GM10266 (cell line): ENCODE measurements at regions not wholly inside any gene's neighbourhood (a gene's known extent, or its start where the extent isn't known, plus 50 kb on each side); places are given as distances from the start of the nearest gene placed in this dataset.

ENCODE experiments used
- DNase-seq: peaks from one replicate; pipeline ENCODE4 v3.0.0; 2012; ENCODE audit errors: extremely low spot score
- TF ChIP-seq, protein P1 (sequence below): IDR thresholded peaks from 2 replicates; pipeline ENCODE4 v1.5.1; 2012; ENCODE audit warnings: mild to moderate bottlenecking, low read depth; ENCODE audit not compliant: control insufficient read depth, insufficient read depth; ENCODE audit errors: missing control alignments

DNA sequence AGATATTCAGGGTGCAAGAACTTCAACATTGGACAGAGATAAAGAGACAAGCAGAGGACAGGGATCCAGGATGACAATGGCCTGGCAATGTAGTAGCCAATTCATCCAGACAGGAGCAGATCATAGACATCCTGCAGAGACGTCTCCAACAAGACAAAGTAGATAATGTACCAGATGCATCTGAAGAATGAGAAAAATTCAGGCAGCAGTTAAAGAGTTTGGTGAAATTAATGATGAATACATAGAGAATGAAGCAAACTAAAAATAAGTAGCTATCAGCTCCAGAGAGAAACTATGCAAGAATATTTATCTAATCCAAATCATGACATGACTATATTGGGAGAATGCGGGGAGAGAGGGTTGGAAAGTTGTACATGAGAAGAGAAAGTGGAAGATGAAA, 278.4 kb upstream of the DACH1 start:
- TF ChIP-seq, protein P1, sequence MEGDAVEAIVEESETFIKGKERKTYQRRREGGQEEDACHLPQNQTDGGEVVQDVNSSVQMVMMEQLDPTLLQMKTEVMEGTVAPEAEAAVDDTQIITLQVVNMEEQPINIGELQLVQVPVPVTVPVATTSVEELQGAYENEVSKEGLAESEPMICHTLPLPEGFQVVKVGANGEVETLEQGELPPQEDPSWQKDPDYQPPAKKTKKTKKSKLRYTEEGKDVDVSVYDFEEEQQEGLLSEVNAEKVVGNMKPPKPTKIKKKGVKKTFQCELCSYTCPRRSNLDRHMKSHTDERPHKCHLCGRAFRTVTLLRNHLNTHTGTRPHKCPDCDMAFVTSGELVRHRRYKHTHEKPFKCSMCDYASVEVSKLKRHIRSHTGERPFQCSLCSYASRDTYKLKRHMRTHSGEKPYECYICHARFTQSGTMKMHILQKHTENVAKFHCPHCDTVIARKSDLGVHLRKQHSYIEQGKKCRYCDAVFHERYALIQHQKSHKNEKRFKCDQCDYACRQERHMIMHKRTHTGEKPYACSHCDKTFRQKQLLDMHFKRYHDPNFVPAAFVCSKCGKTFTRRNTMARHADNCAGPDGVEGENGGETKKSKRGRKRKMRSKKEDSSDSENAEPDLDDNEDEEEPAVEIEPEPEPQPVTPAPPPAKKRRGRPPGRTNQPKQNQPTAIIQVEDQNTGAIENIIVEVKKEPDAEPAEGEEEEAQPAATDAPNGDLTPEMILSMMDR: no peak
- DNase-seq: no peak

DNA sequence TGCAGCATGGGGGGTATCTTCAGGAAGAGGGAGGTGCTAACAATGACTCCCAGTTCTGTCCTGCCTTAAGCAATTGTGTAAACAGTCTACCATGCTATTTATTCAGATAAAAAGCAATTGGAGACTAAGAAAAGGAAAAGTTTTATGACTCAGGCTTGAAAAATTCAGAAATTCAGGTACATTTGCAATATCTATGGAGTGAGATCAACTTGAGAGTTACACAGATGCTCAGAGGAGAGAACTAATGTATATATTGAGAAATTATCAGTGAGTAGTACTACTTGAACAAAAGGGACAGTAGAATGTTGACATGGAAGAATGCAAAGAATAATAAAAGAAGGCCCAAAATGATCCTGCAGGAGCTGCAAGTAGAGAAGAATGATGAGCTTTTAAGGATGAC, 277.6 kb upstream of the DACH1 start:
- no peak for DNase-seq
- TF ChIP-seq, protein P1: no peak

DNA sequence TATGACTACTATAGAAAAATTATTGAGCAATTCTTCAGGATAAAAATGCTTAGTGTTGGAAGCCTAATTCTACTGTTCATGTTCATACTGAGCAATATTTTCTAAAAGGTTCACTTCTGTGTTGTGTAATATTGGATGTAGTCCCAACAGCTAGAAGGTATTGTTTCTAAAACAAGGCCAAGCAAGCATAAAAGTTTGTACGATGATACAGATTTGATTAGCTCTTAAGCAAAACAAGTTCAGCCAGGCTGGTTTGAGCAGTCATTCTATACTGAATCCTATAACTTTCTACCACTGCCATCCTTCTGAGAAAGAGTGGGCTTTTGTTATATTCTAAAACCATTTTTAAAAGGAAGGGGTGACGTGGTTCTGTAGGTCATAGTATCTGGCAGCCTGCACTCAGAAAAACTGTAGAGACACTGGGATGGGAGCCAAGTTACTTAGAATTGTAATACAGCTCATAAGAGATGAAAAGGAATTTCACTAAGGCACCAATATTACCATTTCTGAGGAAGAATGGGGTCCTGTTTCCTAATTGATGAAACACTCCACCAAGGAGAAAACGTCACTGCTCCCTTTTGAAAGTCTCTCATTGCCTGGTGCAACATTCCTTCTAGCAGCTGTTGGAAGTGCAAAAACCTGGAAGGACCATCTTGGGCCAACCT, 275.0 kb upstream of the DACH1 start:
- TF ChIP-seq, protein P1: no peak
- no peak for DNase-seq

DNA sequence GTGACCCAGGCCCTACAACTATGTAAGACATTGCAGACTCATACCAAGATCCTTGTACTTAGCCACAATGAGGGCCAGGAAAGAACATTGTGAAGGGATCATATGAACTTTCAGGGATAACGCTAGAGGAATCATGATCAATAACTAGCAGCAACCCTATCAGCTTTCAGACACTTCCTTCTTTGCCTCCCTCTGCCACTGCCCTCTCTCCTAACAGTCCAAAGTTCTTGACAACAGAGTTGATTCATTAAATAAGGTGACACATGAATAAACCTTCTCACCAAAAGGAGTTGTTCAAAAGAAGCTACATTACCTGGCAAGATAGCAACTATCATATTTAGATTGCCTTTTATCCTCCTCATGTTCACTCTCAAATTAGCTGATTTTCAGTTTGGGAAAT, 272.2 kb upstream of the DACH1 start:
- no peak for DNase-seq
- TF ChIP-seq, protein P1: no peak

DNA sequence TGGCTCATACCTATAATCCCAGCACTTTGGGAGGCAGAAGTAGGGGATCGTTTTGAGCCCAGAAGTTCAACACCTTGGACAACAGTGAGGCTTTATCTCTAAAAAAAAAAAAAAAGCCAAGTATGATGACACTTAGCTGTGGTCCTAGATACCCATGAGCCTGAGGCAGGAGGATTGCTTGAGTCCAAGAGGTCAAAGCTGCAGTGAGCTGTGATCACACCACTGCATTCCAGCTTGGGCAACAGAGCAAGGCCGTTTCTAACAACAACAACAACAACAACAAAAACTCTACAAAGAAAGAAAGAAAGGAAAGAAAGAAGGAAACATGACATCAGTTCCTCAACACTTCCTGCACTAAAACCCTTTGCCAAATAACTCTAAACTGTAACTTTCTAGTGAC, 265.1 kb upstream of the DACH1 start:
- TF ChIP-seq, protein P1: no peak

DNA sequence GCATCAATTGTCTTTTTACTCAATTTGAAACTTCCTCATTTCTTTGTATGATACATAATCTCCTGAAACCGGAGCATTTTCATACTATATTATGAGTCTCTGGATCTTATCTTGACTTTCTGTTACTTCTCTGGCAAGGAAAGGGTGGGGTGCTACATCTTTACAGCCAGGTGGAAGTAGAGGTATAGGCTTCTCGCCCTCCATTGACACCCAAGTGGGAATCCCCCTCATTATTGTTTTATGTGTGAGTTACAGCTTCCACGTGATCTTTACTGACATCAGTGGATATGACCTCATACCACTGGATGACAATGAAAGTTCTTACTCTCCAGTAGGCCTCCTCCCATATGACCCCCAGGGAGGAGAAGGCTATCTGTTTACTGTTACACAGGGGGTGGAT, 262.1 kb upstream of the DACH1 start:
- no peak for DNase-seq
- TF ChIP-seq, protein P1: no peak

More for the DNA sequence above, 265.1 kb upstream of the DACH1 start:
- DNase-seq: no peak

DNA sequence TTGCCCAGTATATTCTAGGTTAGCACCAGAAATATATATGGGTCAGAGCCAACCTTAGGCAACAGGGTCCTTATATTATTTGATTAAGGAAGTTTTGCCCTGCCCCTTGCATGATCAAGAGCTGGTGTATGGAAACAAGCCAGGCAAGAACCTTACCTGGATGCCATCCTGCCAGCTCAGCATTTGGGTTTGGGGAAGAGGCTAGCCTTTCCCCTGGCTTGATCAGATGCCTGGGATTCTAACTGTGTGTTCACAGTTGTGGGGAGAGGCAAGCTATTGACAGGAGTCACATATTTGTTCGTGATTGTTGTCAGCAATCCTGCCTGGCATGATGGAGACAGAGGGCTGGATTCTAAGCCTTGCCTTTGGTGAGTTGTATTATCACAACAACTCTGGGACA, 260.0 kb upstream of the DACH1 start:
- no peak for DNase-seq
- TF ChIP-seq, protein P1: no peak
